ENCODE measurements at regions not wholly inside any gene's neighbourhood (a gene's known extent, or its start where the extent isn't known, plus 50 kb on each side); places are given as distances from the start of the nearest gene placed in this dataset.
"Not testable (repeated sequence)": the region's sequence is repeated elsewhere in the genome, so short reads cannot be mapped to it uniquely, and the experiment has no call there.

DNA sequence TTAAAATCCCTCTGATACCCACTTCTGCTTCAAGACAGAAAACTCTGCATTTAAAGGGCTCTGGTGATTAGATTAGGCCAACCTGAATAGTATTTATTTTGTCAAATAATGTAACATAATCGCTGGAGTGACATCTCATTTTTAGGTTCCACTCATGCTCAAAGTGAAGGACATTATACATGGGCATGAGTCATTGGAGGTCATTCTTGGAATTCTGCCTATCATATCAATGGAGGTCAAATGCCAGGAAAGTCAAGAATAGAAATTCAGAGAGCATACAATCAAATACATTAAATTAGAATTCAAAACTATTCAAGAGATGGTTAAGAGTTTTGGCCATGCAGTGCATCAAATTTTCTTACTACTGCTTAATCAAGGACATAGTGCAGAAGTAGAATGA is 50.8 kb upstream of the PRSS1 start:
- no peak for DNase-seq

DNA sequence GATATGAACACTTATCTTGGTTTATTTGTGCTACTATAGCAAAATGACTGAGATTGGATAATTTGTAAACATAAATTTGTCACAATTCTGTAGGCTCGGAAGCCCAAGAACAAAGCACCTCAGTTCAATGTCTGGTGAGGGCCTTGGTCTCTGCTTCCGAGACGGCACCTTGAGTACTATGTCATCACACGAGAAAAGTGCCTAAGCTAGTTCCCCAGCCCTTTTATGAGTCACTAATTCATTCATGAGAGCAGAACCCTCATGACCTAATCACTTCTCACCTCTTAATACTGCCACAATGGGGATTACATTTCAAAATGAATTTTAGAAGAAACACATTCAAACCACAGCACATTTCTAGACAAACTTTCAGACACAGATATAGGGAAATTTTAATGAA is 52.0 kb upstream of the PRSS1 start:
- DNase-seq, result no peak

DNA sequence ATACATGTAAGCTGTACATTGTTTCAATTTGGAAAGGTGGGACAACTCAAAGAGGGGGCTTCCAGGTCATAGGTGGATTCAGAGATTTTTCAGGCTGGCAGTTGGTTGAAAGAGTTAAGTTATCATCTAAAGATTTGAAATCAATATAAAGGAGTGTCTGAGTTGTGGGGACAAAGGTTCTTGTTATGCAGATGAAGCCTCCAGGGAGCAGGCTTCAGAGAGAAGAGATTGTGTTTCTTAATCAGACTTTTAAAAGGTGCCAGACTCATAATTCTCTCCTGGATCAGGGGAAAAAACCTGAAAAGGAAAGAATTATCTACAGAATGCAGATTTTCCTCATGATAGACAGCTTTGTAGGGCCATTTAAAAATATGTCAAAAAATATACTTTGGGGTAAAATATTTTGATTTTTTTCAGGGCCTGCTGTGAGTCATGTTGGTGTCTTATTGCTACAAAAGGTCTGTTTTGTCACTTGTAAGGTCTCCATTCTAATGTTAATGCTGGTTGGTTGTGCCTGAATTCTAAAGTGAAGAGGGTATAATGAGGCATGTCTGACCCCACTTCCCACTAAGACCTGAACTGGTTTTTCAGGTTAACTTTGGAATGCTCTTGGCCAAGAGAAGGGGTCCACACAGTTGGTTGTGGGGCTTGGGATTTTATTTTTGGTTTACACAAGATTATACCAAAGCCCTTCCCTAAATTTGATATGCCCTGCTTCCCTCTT is 52.7 kb upstream of the PRSS1 start:
- no peak for DNase-seq

DNA sequence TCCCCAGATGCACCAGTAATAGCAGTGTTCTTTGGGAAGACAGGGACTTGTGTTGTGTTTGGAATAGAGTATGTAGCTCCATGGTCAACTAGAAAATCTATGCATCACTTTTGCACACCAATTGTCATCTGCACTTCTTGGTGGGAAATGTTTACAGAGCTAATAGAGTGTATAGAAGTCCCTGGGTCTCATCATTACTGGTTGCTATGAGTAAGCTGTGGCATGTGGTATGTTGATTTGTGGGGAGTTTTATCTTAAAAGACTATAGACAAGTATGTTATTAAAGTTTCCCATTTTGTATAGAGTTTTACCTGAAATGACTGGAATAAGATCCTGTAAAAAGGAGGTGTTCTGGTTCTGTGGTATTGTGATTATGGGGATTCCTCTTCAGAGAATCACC is 55.4 kb upstream of the PRSS1 start:
- DNase-seq, result no peak

DNA sequence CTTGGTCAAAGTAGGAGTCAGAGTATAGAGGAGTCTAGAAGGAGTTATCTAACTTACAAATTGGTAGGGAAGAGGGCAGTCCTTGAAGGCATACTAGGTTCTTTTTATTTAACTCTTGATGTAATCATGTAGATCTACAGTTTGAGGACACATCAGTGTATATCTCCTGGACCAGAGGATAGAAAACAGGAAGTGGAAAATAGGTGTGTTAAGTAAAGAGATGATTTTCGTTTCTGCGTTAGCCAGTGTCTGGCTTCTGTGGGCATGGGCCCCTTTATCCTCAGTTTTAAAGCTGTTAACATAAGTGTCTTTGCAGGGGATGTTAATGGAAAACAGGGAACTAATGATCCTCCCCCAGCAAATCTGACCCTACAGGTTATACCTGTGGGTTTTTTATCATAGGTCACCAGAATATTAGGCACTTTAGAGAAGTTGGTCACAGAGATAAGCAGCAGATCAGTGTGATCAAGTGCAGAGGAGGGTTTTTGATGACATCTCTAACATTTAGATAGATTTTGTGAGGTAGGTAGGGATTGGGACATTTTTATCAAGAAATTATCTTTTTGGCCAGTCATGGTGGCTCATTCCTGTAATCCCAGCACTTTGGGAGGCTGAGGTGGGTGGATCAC is 58.6 kb upstream of the PRSS1 start:
- no peak for DNase-seq

DNA sequence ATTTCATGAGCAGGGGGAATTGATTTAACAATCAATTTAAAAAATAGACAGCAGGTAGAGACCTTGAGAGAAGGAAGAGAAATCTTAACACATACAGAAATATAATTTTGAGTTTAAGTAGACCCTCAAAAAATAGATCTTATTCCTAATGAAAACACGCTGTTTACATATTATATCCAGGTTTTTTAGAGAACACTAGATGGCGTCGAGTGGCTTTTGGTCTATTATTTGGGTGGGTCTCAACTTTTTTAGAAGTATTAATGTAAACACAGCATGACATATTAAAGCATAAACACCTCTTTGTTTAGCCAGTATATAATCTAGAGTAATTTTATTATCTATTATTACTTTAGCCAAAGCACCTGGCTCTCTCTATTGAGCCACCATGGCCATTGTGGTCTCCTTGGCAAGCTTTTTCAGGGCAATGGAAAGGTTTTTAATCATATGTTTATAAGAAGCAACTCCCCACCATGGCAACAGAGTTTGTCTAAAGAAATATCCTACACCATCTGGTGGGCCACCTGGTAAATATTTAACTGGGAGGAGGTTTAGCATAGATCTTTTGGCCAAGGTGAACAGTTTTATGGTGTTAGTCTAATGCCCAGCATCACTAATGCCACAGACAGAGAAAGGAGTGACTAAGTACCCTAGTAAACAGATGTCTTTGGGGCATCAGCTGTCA is 59.7 kb upstream of the PRSS1 start:
- no peak for DNase-seq

DNA sequence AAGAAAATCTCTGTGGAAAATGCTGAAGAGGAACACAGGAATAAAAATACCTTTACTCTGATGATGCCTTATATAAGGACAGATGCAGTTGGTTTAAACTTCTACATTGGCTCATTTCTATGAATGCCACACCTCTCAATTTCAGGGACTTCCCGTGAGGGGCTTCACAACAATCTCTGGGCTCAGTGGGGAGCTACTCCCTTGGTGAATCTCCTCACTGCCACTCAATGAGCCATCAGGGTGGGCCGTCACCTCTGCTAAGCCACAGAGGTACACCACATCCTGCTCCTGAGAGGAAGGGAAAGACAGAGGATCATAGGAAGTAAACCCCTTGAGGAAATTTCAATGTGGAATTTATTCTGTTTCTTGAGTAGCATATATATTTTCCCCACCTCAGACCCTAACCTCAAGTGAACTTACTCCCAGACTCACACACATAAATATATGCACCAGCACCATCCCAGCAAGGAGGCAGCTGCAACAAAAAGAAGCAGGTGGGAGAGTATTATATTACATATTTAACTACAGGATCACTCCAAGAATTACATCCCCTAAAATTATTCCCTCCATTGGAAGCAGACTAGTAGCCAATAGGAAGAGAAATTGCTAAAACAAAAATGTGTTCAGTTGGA is 63.3 kb upstream of the PRSS1 start:
- no peak for DNase-seq

DNA sequence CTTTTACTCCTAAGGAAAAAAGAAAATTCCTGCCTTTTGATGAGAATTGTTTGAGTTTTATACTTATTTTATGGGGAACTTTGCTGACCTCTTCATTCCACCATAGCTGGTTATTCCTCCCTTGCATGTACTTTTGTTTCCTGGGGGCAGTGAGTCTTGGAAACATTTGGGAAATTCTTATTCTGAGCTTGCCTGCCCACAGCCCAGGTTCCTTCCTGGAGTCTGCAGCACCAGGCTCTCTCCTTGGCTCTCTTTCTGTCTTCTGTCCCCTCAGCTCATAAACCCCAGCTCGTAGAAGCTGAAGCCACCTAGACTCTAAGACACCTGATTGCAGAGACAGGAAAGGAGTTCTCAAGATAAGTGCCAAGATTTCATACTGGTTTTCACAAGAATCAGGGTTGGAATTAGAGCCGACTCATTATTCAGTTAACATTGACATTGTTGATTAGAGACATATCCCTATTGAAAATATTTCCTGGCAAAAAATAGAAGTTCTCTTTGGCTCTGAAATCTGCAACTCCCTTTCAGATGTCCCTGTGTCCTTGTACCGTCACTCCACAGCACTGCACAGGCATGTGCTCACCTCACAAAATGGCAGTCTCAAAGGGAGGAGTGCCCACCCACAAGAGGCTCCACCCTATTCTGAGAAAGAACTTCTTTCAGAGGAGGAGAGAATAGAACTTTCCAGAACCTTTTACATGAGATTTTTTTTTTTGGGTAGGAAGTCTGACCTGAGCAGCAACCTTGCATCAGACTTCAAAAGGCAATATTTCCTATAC is 67.8 kb upstream of the PRSS1 start:
- DNase-seq, result no peak

DNA sequence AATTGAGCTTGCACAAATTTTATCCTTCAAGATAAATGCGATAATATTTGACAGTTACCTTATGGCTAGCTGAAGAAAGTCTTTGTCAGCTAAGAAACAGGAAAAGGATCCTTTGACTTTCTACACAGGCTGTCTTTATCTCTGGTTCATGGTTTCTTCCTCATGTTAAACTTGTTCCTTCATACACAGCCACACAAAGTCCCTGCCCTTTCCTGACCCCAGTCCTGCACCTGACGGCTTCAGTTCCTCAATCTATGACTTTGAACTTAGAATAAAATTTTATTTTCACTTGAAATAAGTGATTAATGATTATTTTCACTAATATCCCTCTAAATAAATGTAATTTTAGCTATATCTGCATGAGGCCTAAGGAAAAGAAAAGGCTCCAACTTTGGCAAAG is 77.8 kb upstream of the PRSS1 start:
- no peak for DNase-seq

DNA sequence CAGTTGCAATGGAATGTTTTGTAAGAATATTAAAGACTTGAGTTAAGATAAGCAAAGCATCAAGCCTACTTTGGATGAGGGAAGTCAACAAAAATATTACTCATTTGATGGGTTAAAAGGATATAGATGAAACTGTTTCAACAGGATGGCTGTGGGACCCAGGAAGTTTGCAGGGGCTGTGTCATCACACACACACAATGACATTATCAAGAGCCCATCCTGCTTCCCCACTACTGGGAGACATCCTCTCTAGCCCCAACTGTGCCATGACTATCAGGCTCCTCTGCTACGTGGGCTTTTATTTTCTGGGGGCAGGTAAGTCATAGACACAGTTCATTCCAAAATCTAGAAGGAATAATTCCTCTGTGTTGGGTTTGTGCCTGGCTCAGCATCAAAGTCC is 78.8 kb upstream of the PRSS1 start:
- no peak for DNase-seq

DNA sequence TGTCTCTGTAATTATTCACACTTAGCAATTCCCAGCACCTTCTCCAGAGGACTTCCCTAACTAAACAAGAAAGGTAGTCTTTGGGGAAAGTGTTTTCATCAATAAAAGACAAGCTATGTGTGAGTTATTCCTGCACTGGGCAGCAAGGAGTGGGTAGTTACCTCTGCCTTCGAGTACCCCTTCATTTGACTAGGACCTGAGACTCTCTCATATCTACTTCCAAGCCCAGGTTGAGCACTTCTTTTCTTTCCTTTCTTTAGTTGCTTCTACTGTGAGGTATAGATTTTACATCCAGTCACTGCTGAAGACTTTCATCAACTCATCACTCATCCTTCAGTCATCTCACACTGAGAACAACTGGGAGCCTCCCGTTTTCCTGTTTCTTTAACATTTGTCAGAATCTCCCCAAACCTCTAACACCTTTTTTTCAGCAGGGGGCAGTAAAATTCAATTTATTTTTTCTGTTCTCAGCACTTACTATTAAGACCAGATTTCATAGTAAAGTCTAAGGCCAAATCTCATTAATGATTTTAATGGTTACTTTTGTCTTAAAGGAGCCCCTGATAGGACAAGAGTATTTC is 80.1 kb upstream of the PRSS1 start:
- DNase-seq, result no peak

DNA sequence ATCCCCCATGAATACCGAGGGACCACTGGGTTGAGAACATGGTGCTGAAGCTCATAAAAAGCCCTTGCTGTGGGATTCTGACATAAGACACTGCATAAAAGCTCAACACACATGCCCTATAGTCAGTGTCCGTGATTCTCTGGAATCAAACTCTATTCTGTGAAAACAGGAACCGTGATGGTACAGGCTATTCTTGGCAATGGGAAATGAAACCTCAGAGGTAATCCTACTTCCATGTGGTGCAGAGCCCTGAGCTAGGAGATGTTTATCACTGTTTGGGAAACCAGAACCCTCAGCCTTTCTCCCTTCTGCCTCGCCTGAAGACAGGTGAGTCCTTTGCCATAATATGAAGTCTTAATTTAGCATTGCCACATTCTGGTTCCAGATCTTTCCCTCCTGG is 80.8 kb upstream of the PRSS1 start:
- no peak for DNase-seq

DNA sequence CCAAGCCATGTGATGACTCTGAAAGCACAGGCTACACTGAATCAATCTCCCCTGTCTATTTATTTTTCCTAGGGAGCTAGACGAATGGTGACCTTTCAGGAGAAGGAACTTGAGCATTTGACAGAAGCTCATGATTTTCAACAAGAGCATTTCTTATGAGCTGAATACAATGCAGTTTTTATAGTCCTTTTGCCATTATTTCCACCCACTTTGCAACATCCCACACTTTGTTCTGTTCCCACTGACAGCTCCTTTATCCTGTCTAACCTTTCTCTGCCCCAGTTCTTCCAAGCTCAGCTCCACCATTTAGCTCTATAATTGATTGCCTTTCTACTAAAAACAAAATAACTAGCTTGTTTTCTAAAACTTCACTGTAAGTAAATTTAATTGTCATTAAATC is 91.9 kb upstream of the PRSS1 start:
- no peak for DNase-seq

DNA sequence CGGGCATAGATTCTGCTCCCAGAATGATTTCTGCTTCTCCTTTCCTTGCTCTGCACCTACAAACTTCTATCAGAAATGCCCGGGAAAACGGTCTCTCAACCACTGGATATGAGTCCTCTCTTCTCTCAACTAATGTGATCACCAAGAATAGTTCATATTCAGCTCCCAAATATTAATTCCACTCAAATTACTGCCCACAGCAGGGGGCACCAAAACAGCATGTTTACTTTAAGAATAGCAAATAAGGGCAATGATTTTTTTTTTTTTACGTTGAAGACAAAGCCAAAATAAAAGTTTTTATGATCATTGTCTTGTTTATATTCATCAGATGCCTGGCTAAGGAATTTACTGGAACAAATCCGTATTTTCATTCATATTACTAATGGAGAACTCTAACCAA is 94.9 kb upstream of the PRSS1 start:
- DNase-seq, result no peak

DNA sequence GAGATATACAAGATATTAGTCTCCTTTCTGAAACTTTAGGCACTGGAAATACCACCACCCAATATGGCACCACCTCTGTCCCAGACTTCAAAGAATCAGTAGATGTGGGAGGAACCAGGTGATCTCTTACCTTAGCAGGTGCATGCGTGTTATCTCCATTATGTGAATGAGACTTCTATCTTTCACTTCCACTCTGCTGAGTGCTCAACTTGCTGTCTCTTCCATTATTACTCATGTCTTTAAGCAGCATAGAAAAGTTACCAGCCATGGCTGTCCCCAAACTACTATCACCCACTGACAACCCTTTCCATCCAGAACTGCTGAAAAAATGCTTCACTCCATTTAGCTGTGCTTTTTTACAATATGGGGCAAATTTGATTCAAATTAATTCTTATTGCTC is 101.5 kb upstream of the PRSS1 start:
- no peak for DNase-seq

DNA sequence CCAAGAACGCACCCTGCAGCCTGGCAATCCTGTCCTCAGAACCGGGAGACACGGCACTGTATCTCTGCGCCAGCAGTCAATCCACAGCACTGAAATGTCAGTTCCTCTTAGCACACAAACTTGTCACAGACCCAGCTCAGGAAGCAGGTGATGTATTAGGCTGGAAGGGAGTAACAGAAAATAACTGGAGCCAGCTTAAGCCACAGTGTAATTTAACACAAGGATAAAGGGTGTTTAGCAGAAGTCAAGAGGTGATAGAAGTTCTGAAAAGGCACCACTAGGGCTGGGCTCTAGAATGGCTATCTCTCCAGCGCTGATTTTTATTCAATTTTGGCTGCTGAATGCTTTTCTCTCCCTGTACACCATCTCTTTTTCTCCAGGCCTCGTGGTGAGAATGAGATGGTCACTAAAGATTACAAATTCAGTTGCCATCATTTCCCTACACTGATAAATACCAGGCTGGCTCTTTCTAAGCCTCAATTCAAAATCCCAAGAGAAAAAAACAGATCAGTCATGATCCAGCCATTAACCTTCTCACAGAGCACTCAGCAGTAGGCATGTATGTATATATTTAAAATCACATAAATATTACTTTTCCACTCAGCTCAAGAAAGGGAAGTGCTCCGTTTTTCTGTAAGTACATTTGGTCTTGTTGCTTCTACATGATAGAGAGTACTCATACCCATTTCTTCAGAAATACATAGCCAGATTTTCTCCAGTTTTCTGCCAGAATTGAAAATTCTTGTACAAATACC is 102.7 kb upstream of the PRSS1 start:
- DNase-seq, result peak in 1 of 2 experiments; percentile 22

DNA sequence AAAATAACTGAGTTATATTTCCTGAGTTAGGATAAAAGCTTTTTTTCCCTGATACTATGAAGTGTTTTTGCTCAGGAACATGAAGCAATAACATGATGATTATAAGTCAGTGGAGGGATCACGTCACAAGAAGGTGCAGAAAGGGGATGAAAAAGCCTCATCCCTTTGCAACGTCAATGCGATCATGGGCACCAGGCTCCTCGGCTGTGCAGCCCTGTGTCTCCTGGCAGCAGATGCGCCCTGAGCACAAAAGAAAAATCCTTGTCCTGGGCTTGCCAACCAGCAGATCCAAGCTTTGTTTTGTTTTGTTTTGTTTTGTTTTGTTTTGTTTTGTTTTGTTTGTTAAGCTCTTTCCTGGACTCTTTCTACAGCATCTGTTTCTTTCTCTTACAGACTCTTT is 103.5 kb upstream of the PRSS1 start:
- DNase-seq, result no peak

DNA sequence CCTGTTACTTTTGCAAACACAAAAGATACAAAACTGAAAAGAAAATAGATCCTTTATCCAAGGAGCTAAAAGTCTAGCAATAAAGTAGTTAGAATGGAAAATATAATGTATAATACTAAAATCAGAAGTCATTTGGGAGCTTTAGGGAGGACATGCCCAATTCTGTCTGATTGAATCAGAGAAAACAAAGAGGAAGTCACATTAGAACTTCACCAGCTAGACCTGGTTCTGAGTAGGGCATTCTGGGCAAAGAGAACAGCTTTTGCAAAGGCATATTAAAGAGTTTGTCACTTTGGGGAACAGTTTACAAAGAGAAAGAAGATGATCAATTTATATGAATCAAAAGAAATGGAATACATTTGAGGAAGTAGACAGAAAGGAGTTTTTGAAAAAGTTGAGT is 107.0 kb upstream of the PRSS1 start:
- DNase-seq, result no peak

DNA sequence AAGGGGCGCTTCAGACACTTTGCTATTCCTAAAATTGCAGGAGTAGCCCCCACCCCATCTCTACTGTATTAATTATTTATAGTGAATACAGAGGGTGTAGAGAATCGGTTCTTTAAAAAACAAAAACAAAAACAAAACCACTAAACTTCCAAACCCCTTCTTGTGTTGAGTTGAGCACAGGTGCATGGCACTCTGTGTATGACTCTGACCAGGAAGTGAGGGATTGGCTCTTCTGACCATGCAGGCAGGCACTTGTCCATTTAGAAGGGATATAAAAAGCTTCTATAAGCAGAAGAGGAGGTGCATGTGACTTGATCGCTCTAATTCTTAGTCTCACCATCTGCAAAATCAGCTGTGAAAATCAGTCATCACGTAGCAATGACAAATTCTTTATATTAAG is 108.0 kb upstream of the PRSS1 start:
- not testable (repeated sequence) for DNase-seq

DNA sequence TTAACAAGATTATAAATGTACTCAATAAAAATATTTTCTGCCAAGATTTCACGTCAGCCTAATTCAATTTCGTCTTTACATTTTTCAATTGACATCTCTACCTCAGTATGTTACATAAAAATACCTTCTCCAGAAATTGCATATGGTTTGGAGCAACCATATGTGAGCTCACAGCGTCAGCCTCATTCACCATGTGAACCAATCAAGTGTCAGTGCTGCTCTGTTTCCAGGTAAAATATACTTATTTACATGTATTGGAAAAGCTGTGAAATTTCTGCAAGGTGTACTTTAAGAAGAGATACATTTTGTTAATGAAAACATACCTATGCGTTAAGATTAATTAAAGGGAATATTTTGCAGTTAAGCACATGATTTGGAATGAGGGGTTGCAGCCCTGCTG is 110.7 kb upstream of the PRSS1 start:
- no peak for DNase-seq

DNA sequence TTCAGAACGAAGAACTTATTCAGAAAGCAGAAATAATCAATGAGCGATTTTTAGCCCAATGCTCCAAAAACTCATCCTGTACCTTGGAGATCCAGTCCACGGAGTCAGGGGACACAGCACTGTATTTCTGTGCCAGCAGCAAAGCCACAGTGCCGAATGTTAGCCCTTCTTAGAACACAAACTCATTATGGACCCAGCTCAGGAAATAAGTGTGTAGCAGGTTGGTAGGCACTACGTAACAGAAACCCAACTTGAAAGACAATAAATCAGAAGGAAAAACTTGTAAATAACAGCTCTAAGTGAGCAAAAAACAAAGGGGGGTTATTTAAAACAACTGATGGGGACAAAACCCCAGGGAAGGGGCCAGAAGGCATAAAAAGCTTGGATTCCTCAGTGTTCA is 112.0 kb upstream of the PRSS1 start:
- DNase-seq, result no peak

DNA sequence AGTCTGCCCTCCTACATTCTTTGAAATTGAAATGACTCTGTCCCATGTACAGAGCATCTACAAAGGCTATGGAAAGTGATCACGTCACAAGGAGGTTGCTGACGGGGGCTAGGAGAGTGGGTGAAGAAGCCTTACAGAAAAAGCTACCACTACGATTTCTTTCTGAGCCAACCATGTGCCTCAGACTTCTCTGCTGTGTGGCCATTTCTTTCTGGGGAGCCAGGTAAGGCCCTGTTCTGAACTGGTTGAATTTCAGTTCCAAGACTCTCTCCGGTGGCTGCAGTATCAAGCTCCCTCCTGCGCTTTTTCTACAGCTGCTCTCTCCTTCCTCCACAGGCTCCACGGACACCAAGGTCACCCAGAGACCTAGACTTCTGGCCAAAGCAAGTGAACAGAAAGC is 112.5 kb upstream of the PRSS1 start:
- no peak for DNase-seq
